GM18868 (cell line): ENCODE measurements at regions not wholly inside any gene's neighbourhood (a gene's known extent, or its start where the extent isn't known, plus 50 kb on each side); places are given as distances from the start of the nearest gene placed in this dataset.
"Not testable (repeated sequence)": the region's sequence is repeated elsewhere in the genome, so short reads cannot be mapped to it uniquely, and the experiment has no call there.

Experiments used
- ATAC-seq: cut with Tn5 transposase; IDR thresholded peaks from one replicate; pipeline ENCODE4 v1.9.1; 2021; ENCODE audit warnings: mild to moderate bottlenecking, moderate library complexity; ENCODE audit not compliant: unreplicated experiment

GRCh38 chr3:70658513-70659310, 346.3 kb upstream of the MDFIC2 start:
- ATAC-seq, result no peak

GRCh38 chr3:70657454-70657853, 345.0 kb upstream of the MDFIC2 start:
- no peak for ATAC-seq

GRCh38 chr3:70647823-70648222, 335.4 kb upstream of the MDFIC2 start:
- no peak for ATAC-seq

GRCh38 chr3:70647094-70647493, 334.7 kb upstream of the MDFIC2 start:
- ATAC-seq, result no peak

- no peak for ATAC-seq
Observed at GRCh38 chr3:70646635-70647034, 334.2 kb upstream of the MDFIC2 start.

GRCh38 chr3:70640481-70640880, 328.0 kb upstream of the MDFIC2 start:
- ATAC-seq, result no peak

- ATAC-seq, result no peak
Observed at GRCh38 chr3:70635301-70635700, 322.9 kb upstream of the MDFIC2 start.

- ATAC-seq, result no peak
Observed at GRCh38 chr3:70631716-70632307, 319.4 kb upstream of the MDFIC2 start.

GRCh38 chr3:70621451-70621850, 309.0 kb upstream of the MDFIC2 start:
- no peak for ATAC-seq

- no peak for ATAC-seq
Observed at GRCh38 chr3:70620956-70621355, 308.5 kb upstream of the MDFIC2 start.

- no peak for ATAC-seq
Observed at GRCh38 chr3:70620367-70620766, 307.9 kb upstream of the MDFIC2 start.

GRCh38 chr3:70618151-70618550, 305.7 kb upstream of the MDFIC2 start:
- no peak for ATAC-seq

GRCh38 chr3:70617349-70617748, 304.9 kb upstream of the MDFIC2 start:
- ATAC-seq, result not testable (repeated sequence)

GRCh38 chr3:70615286-70615685, 302.8 kb upstream of the MDFIC2 start:
- no peak for ATAC-seq

- ATAC-seq, result no peak
Observed at GRCh38 chr3:70614111-70614510, 301.7 kb upstream of the MDFIC2 start.

GRCh38 chr3:70612920-70613319, 300.5 kb upstream of the MDFIC2 start:
- no peak for ATAC-seq

- not testable (repeated sequence) for ATAC-seq
Observed at GRCh38 chr3:70611667-70612277, 299.3 kb upstream of the MDFIC2 start.

GRCh38 chr3:70608434-70608833, 296.0 kb upstream of the MDFIC2 start:
- ATAC-seq, result no peak

GRCh38 chr3:70607469-70607868, 295.0 kb upstream of the MDFIC2 start:
- no peak for ATAC-seq

GRCh38 chr3:70606018-70606417, 293.6 kb upstream of the MDFIC2 start:
- no peak for ATAC-seq

GRCh38 chr3:70603103-70603502, 290.7 kb upstream of the MDFIC2 start:
- ATAC-seq, result no peak

GRCh38 chr3:70597312-70597711, 284.9 kb upstream of the MDFIC2 start:
- ATAC-seq, result no peak
